NT2/D1 (cell line): ENCODE measurements at regions not wholly inside any gene's neighbourhood (a gene's known extent, or its start where the extent isn't known, plus 50 kb on each side); places are given as distances from the start of the nearest gene placed in this dataset.

Experiments used
- SUZ12 ChIP-seq: IDR thresholded peaks from 2 replicates; pipeline ENCODE4 v1.6.1; 2011; ENCODE audit not compliant: insufficient read length, insufficient read depth; ENCODE audit errors: extremely low read depth
- YY1 ChIP-seq: IDR thresholded peaks from 2 replicates; pipeline ENCODE4 v1.6.1; 2011; ENCODE audit not compliant: insufficient read length, insufficient read depth
- ZNF274 ChIP-seq: IDR thresholded peaks from 2 replicates; pipeline ENCODE4 v1.6.1; 2011; ENCODE audit warnings: mild to moderate bottlenecking, low read depth, low read length

GRCh38 chr1:195188821-195189220 is 1419.4 kb downstream of the KCNT2 start:
- TF ChIP-seq YY1, result no peak
- no peak for TF ChIP-seq ZNF274
- TF ChIP-seq SUZ12, result no peak
